Fibroblast of lung (primary cell): ENCODE measurements at regions not wholly inside any gene's neighbourhood (a gene's known extent, or its start where the extent isn't known, plus 50 kb on each side); places are given as distances from the start of the nearest gene placed in this dataset.

ENCODE experiments used
- DNase-seq, 2 donors: peaks; one replicate each; pipeline versions ENCODE4 v3.0.0 to v3.0.0-alpha.2; 2010; ENCODE audit warnings: low read depth in 2 of 2
- H2AFZ ChIP-seq: 2 replicates; pipeline ENCODE4 v1.5.1; 2012; ENCODE audit warnings: low read length, control low read depth, inconsistent platforms
- H3K27ac ChIP-seq: 2 replicates; pipeline ENCODE4 v1.5.1; 2011; ENCODE audit warnings: low read length, control low read depth; ENCODE audit not compliant: insufficient read depth
- H3K27me3 ChIP-seq: 2 replicates; pipeline ENCODE4 v1.5.1; 2011; ENCODE audit warnings: mild to moderate bottlenecking, low read length; ENCODE audit not compliant: control insufficient read depth, insufficient read depth
- H3K36me3 ChIP-seq: 2 replicates; pipeline ENCODE4 v1.5.1; 2011; ENCODE audit warnings: low read length; ENCODE audit not compliant: control insufficient read depth, insufficient read depth
- H3K4me1 ChIP-seq: 2 replicates; pipeline ENCODE4 v1.5.1; 2011; ENCODE audit warnings: low read length; ENCODE audit not compliant: control insufficient read depth, insufficient read depth; ENCODE audit errors: extremely low read depth
- H3K4me2 ChIP-seq: 2 replicates; pipeline ENCODE4 v1.5.1; 2011; ENCODE audit warnings: low read length, control low read depth; ENCODE audit not compliant: insufficient read depth; ENCODE audit errors: extremely low read depth
- H3K4me3 ChIP-seq, 4 experiments: fragments of 200-600 bp in 1 of 4; sonication (generic) in 1 of 4; replicated peaks in 1 of 4; 2 replicates each; pipeline ENCODE4 v1.5.1; 2011 to 2016; ENCODE audit warnings: low read length in 4 of 4, low read depth in 3 of 4, mild to moderate bottlenecking in 3 of 4, control low read depth in 2 of 4, inconsistent platforms in 1 of 4, mixed read lengths in 1 of 4; ENCODE audit not compliant: insufficient read depth in 1 of 4; ENCODE audit errors: control extremely low read depth in 1 of 4
- H3K79me2 ChIP-seq: 2 replicates; pipeline ENCODE4 v1.5.1; 2012; ENCODE audit warnings: mild to moderate bottlenecking, low read length, inconsistent platforms; ENCODE audit not compliant: control insufficient read depth, insufficient read depth
- H3K9ac ChIP-seq: 2 replicates; pipeline ENCODE4 v1.5.1; 2011; ENCODE audit warnings: mild to moderate bottlenecking, low read length, control low read depth; ENCODE audit not compliant: insufficient read depth
- H3K9me3 ChIP-seq: 2 replicates; pipeline ENCODE4 v1.5.1; 2012; ENCODE audit warnings: low read depth, low read length; ENCODE audit not compliant: control insufficient read depth, insufficient read depth
- H4K20me1 ChIP-seq: 2 replicates; pipeline ENCODE4 v1.5.1; 2011; ENCODE audit warnings: low read length; ENCODE audit not compliant: control insufficient read depth, insufficient read depth; ENCODE audit errors: extremely low read depth
- CTCF ChIP-seq, 2 donors: IDR thresholded peaks in 1 of 2; conservative IDR thresholded peaks in 1 of 2; 1 replicate in 1 of 2; 2 replicates in 1 of 2; pipeline ENCODE4 v1.5.1; 2011 to 2012; ENCODE audit warnings: low read length in 2 of 2, control low read depth in 1 of 2, inconsistent platforms in 1 of 2, low read depth in 1 of 2, mild to moderate bottlenecking in 1 of 2
- EZH2 ChIP-seq: IDR thresholded peaks from 2 replicates; pipeline ENCODE4 v1.5.1; 2012; ENCODE audit warnings: low read length, control low read depth, mild to moderate bottlenecking; ENCODE audit errors: missing control alignments

GRCh38 chrX:6386837-6387236, 148.1 kb downstream of the VCX3A start:
- no peak for DNase-seq
- Histone ChIP-seq H3K27ac (no peak overlapping the region), H3K27me3 (no peaks in the 10 kb centered on the region), H3K36me3 (no peaks in the 10 kb centered on the region), H2AFZ (no peak overlapping the region), H3K4me1 (no peaks in the 10 kb centered on the region), H4K20me1 (no peaks in the 10 kb centered on the region), H3K9ac (no peak overlapping the region), H3K4me3 (no peak overlapping the region), H3K9me3 (no peaks in the 10 kb centered on the region), H3K4me2 (no peak overlapping the region), H3K79me2 (no peaks in the 10 kb centered on the region)
- TF ChIP-seq CTCF (conservative IDR thresholded peaks at IDR 0.05 in 1 of 2, IDR thresholded peaks at IDR 0.05 in 1 of 2; ENCODE audit: low read depth in 1 of 2, low read length in 2 of 2): no peak

- no peak for DNase-seq
- H3K79me2 ChIP-seq: no peaks in the 10 kb centered on the region
Observed at GRCh38 chrX:6384921-6385320, 150.0 kb downstream of the VCX3A start.

GRCh38 chrX:6384371-6384770, 150.5 kb downstream of the VCX3A start:
- no peak overlapping the region for H3K27ac ChIP-seq
- no peak overlapping the region for H3K4me3 ChIP-seq
- no peaks in the 10 kb centered on the region for H3K4me1 ChIP-seq
- no peak overlapping the region for H3K4me2 ChIP-seq
- H3K36me3 ChIP-seq: no peaks in the 10 kb centered on the region
- no peaks in the 10 kb centered on the region for H3K27me3 ChIP-seq
- no peak for DNase-seq
- H2AFZ ChIP-seq: no peak overlapping the region
- no peaks in the 10 kb centered on the region for H4K20me1 ChIP-seq
- no peaks in the 10 kb centered on the region for H3K79me2 ChIP-seq
- TF ChIP-seq CTCF (conservative IDR thresholded peaks at IDR 0.05 in 1 of 2, IDR thresholded peaks at IDR 0.05 in 1 of 2; ENCODE audit: low read depth in 1 of 2, low read length in 2 of 2) (no peak), EZH2 (no peak)
- H3K9ac ChIP-seq: no peak overlapping the region
- no peaks in the 10 kb centered on the region for H3K9me3 ChIP-seq

More at GRCh38 chrX:6384921-6385320, 150.0 kb downstream of the VCX3A start:
- Histone ChIP-seq H3K27ac (no peak overlapping the region), H4K20me1 (no peaks in the 10 kb centered on the region), H3K36me3 (no peaks in the 10 kb centered on the region), H3K4me2 (no peak overlapping the region), H3K9ac (no peak overlapping the region), H3K9me3 (no peaks in the 10 kb centered on the region), H3K4me3 (no peak overlapping the region), H3K27me3 (no peaks in the 10 kb centered on the region), H3K4me1 (no peaks in the 10 kb centered on the region), H2AFZ (no peak overlapping the region)
- TF ChIP-seq EZH2 (no peak), CTCF (conservative IDR thresholded peaks at IDR 0.05 in 1 of 2, IDR thresholded peaks at IDR 0.05 in 1 of 2; ENCODE audit: low read depth in 1 of 2, low read length in 2 of 2) (no peak)
